ENCODE measurements at regions not wholly inside any gene's neighbourhood (a gene's known extent, or its start where the extent isn't known, plus 50 kb on each side); places are given as distances from the start of the nearest gene placed in this dataset.

DNA sequence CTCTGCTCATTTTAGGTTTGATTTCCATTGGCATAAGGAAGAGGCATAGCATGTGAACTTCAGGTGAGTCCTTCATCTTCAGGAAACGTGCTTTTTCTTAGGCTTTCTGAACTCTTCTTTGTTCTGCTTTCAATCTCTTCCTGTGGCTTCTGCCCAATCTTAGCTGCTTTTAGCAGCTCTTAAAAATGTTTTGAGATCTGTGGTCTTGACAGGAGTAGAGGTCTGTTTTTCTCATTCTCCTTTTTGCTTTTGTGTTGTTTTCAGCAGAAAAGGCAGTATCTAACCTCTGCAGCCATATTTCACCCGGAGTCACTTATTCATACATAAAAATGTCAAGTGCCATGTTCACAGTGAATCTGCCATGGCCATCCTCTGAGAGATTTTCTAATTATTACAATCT, 120.3 kb downstream of the LIG4 start:
- Histone ChIP-seq H3K27me3 (ENCODE audit: insufficient read depth, low read depth, low read length) (no peaks in the 10 kb centered on the region), H2AFZ (ENCODE audit: low read depth, low read length) (no peak overlapping the region), H3K36me3 (ENCODE audit: insufficient read depth, low read length) (no peaks in the 10 kb centered on the region), H3K4me3 (ENCODE audit: low read length) (no peak overlapping the region), H3K9me3 (ENCODE audit: low read length) (no peaks in the 10 kb centered on the region), H3F3A (ENCODE audit: insufficient read depth, low read length, poor library complexity, severe bottlenecking) (no peaks in the 10 kb centered on the region), H3K27ac (ENCODE audit: low read length) (no peak overlapping the region), H3K9me2 (ENCODE audit: insufficient read depth, low read length) (no peaks in the 10 kb centered on the region), H3K4me2 (ENCODE audit: low read length) (no peak overlapping the region), H4K20me1 (ENCODE audit: insufficient read depth) (no peaks in the 10 kb centered on the region), H3K79me2 (replicated peaks; ENCODE audit: insufficient read depth, low read length) (no peaks in the 10 kb centered on the region), H3K9ac (ENCODE audit: low read length) (no peak overlapping the region)
- no peak for TF ChIP-seq RAD21 (conservative IDR thresholded peaks at IDR 0.05)
- TF ChIP-seq POLR2AphosphoS5 (IDR thresholded peaks at IDR 0.05), result no peak
- no peak for TF ChIP-seq TAF1 (IDR thresholded peaks at IDR 0.05; ENCODE audit: low read depth)
- no peak for TF ChIP-seq EZH2 (IDR thresholded peaks at IDR 0.05; ENCODE audit: borderline replicate concordance, insufficient read depth, low read length, poor library complexity, severe bottlenecking)
- TF ChIP-seq, protein P1, sequence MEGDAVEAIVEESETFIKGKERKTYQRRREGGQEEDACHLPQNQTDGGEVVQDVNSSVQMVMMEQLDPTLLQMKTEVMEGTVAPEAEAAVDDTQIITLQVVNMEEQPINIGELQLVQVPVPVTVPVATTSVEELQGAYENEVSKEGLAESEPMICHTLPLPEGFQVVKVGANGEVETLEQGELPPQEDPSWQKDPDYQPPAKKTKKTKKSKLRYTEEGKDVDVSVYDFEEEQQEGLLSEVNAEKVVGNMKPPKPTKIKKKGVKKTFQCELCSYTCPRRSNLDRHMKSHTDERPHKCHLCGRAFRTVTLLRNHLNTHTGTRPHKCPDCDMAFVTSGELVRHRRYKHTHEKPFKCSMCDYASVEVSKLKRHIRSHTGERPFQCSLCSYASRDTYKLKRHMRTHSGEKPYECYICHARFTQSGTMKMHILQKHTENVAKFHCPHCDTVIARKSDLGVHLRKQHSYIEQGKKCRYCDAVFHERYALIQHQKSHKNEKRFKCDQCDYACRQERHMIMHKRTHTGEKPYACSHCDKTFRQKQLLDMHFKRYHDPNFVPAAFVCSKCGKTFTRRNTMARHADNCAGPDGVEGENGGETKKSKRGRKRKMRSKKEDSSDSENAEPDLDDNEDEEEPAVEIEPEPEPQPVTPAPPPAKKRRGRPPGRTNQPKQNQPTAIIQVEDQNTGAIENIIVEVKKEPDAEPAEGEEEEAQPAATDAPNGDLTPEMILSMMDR (IDR thresholded peaks at IDR 0.05; ENCODE audit: poor library complexity, severe bottlenecking), result no peak
- no peak for TF ChIP-seq MXI1 (conservative IDR thresholded peaks at IDR 0.05; ENCODE audit: poor library complexity, severe bottlenecking)
- no peak for TF ChIP-seq EP300 (conservative IDR thresholded peaks at IDR 0.05; ENCODE audit: poor library complexity, severe bottlenecking)
- TF ChIP-seq, protein P2, sequence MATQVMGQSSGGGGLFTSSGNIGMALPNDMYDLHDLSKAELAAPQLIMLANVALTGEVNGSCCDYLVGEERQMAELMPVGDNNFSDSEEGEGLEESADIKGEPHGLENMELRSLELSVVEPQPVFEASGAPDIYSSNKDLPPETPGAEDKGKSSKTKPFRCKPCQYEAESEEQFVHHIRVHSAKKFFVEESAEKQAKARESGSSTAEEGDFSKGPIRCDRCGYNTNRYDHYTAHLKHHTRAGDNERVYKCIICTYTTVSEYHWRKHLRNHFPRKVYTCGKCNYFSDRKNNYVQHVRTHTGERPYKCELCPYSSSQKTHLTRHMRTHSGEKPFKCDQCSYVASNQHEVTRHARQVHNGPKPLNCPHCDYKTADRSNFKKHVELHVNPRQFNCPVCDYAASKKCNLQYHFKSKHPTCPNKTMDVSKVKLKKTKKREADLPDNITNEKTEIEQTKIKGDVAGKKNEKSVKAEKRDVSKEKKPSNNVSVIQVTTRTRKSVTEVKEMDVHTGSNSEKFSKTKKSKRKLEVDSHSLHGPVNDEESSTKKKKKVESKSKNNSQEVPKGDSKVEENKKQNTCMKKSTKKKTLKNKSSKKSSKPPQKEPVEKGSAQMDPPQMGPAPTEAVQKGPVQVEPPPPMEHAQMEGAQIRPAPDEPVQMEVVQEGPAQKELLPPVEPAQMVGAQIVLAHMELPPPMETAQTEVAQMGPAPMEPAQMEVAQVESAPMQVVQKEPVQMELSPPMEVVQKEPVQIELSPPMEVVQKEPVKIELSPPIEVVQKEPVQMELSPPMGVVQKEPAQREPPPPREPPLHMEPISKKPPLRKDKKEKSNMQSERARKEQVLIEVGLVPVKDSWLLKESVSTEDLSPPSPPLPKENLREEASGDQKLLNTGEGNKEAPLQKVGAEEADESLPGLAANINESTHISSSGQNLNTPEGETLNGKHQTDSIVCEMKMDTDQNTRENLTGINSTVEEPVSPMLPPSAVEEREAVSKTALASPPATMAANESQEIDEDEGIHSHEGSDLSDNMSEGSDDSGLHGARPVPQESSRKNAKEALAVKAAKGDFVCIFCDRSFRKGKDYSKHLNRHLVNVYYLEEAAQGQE (IDR thresholded peaks at IDR 0.05; ENCODE audit: borderline replicate concordance), result no peak
- no peak for TF ChIP-seq SMC3 (conservative IDR thresholded peaks at IDR 0.05; ENCODE audit: poor library complexity)

DNA sequence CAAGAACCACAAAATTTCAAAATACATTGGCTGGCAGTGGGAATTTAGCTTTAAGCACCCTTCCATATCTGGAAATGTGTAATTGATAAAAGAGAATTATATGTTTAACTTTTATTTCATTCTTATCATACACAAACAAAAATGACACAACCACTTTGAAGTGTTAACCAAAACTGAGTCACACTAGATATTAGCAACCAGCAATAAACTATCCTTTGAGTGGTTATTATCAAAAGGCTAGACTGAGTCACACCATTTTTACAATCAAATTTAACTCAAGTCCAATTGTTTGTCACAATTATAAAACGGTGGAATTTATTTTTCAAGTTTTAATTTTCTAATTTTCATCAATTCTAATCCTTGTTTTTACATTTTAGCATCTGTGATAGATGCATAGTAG, 121.7 kb downstream of the LIG4 start:
- H3F3A ChIP-seq (ENCODE audit: insufficient read depth, low read length, poor library complexity, severe bottlenecking), result no peaks in the 10 kb centered on the region

More for the DNA sequence above, 121.7 kb downstream of the LIG4 start:
- Histone ChIP-seq H3K36me3 (ENCODE audit: insufficient read depth, low read length) (no peaks in the 10 kb centered on the region), H3K9me2 (ENCODE audit: insufficient read depth, low read length) (no peaks in the 10 kb centered on the region), H3K9ac (ENCODE audit: low read length) (no peak overlapping the region), H3K27ac (ENCODE audit: low read length) (no peak overlapping the region), H2AFZ (ENCODE audit: low read depth, low read length) (no peak overlapping the region), H3K4me3 (ENCODE audit: low read length) (no peak overlapping the region), H3K4me2 (ENCODE audit: low read length) (no peak overlapping the region), H3K79me2 (replicated peaks; ENCODE audit: insufficient read depth, low read length) (no peaks in the 10 kb centered on the region), H4K20me1 (ENCODE audit: insufficient read depth) (no peaks in the 10 kb centered on the region), H3K27me3 (ENCODE audit: insufficient read depth, low read depth, low read length) (no peaks in the 10 kb centered on the region), H3K9me3 (ENCODE audit: low read length) (no peaks in the 10 kb centered on the region)
- TF ChIP-seq, protein P1 (IDR thresholded peaks at IDR 0.05; ENCODE audit: poor library complexity, severe bottlenecking), result no peak
- no peak for TF ChIP-seq RAD21 (conservative IDR thresholded peaks at IDR 0.05)
- TF ChIP-seq SMC3 (conservative IDR thresholded peaks at IDR 0.05; ENCODE audit: poor library complexity), result no peak
- TF ChIP-seq EZH2 (IDR thresholded peaks at IDR 0.05; ENCODE audit: borderline replicate concordance, insufficient read depth, low read length, poor library complexity, severe bottlenecking), result no peak
- TF ChIP-seq POLR2AphosphoS5 (IDR thresholded peaks at IDR 0.05), result no peak
- TF ChIP-seq EP300 (conservative IDR thresholded peaks at IDR 0.05; ENCODE audit: poor library complexity, severe bottlenecking), result no peak
- no peak for TF ChIP-seq TAF1 (IDR thresholded peaks at IDR 0.05; ENCODE audit: low read depth)
- TF ChIP-seq, protein P2 (IDR thresholded peaks at IDR 0.05; ENCODE audit: borderline replicate concordance), result no peak
- TF ChIP-seq MXI1 (conservative IDR thresholded peaks at IDR 0.05; ENCODE audit: poor library complexity, severe bottlenecking), result no peak

Measured in neural cell (in vitro differentiated cells).